Body of pancreas (tissue), 4 donors: ENCODE measurements at regions not wholly inside any gene's neighbourhood (a gene's known extent, or its start where the extent isn't known, plus 50 kb on each side); places are given as distances from the start of the nearest gene placed in this dataset.

Experiments
- POLR2A ChIP-seq, 3 donors: fragments of 450-650 bp; IDR thresholded peaks; one replicate each; pipeline ENCODE4 v1.6.1; 2016; ENCODE audit warnings: antibody characterized with exemption in 3 of 3, mild to moderate bottlenecking in 2 of 3
- TF ChIP-seq, protein P1 (sequence below), 7 experiments: fragments of 450-650 bp in 4 of 7; fragments of 200-600 bp in 3 of 7; sonication (generic) in 3 of 7; IDR thresholded peaks; one replicate each; pipeline ENCODE4 v1.5.1; 2016 to 2019; ENCODE audit warnings: antibody characterized with exemption in 7 of 7

DNA sequence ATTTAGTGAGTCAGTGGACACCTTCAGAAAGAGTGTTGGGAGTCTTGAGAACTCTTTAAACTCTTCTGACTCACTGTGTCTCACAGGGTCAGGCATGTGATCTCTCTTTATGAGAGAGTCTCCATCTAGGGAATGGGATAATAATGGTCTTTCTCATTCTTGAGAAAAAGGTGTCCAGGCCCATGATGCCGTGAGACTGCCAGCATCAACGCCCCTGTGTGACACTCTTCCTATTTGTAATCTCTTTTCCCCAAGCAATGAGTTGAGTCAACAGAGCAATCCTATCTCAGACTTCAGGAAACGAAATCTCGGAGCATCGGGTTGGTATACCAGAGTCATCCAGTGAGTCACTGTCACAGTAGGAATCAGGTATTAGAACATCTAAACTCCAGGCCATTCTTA, 82.3 kb upstream of the BMP2 start:
- TF ChIP-seq, protein P1, sequence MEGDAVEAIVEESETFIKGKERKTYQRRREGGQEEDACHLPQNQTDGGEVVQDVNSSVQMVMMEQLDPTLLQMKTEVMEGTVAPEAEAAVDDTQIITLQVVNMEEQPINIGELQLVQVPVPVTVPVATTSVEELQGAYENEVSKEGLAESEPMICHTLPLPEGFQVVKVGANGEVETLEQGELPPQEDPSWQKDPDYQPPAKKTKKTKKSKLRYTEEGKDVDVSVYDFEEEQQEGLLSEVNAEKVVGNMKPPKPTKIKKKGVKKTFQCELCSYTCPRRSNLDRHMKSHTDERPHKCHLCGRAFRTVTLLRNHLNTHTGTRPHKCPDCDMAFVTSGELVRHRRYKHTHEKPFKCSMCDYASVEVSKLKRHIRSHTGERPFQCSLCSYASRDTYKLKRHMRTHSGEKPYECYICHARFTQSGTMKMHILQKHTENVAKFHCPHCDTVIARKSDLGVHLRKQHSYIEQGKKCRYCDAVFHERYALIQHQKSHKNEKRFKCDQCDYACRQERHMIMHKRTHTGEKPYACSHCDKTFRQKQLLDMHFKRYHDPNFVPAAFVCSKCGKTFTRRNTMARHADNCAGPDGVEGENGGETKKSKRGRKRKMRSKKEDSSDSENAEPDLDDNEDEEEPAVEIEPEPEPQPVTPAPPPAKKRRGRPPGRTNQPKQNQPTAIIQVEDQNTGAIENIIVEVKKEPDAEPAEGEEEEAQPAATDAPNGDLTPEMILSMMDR (IDR thresholded peaks at IDR 0.05), result no peak
- no peak for TF ChIP-seq POLR2A (IDR thresholded peaks at IDR 0.05)
